Coronary artery (tissue), 2 donors: ENCODE measurements at regions not wholly inside any gene's neighbourhood (a gene's known extent, or its start where the extent isn't known, plus 50 kb on each side); places are given as distances from the start of the nearest gene placed in this dataset.
"Not testable (repeated sequence)": the region's sequence is repeated elsewhere in the genome, so short reads cannot be mapped to it uniquely, and the experiment has no call there.

Source experiments
- DNase-seq: peaks from one replicate; pipeline ENCODE4 v3.0.0-alpha.2; 2017; ENCODE audit warnings: low spot score
- H3K27ac ChIP-seq, 2 donors: fragments of 200-600 bp; sonication (generic); one replicate each; pipeline ENCODE4 v1.5.1; 2016 to 2019
- H3K4me3 ChIP-seq: fragments of 200-600 bp; sonication (generic); 2 replicates; pipeline ENCODE4 v1.5.1; 2016; ENCODE audit warnings: mild to moderate bottlenecking, moderate library complexity
- CTCF ChIP-seq: fragments of 200-600 bp; sonication (generic); IDR thresholded peaks from one replicate; pipeline ENCODE4 v1.5.1; 2019; ENCODE audit warnings: antibody characterized with exemption

- no peak for DNase-seq
- Histone ChIP-seq H3K4me3 (no peak overlapping the region), H3K27ac (no peak overlapping the region)
- TF ChIP-seq CTCF: no peak
Measured at GRCh38 chr12:111245701-111246476, 123.0 kb downstream of the PHETA1 start.

GRCh38 chr12:111244673-111245072 is 124.2 kb downstream of the PHETA1 start:
- no peak for TF ChIP-seq CTCF
- Histone ChIP-seq H3K4me3 (no peak overlapping the region), H3K27ac (no peak overlapping the region)
- DNase-seq: no peak

- not testable (repeated sequence) for H3K4me3 ChIP-seq, H3K27ac ChIP-seq, DNase-seq
Measured at GRCh38 chr12:111242817-111243216, 126.1 kb downstream of the PHETA1 start.

GRCh38 chr12:111242184-111242583 is 126.7 kb downstream of the PHETA1 start:
- no peak for DNase-seq
- H3K27ac ChIP-seq: no peak overlapping the region
- TF ChIP-seq CTCF: no peak
- no peak overlapping the region for H3K4me3 ChIP-seq

GRCh38 chr12:111240374-111240773 is 128.5 kb downstream of the PHETA1 start:
- Histone ChIP-seq H3K27ac (no peak overlapping the region), H3K4me3 (no peak overlapping the region)
- no peak for DNase-seq
- TF ChIP-seq CTCF: no peak

GRCh38 chr12:111239235-111239634 is 129.7 kb downstream of the PHETA1 start:
- Histone ChIP-seq H3K4me3 (no peak overlapping the region), H3K27ac (no peak overlapping the region)
- DNase-seq: no peak
- TF ChIP-seq CTCF: no peak

- Histone ChIP-seq H3K4me3 (no peak overlapping the region), H3K27ac (no peak overlapping the region)
- DNase-seq: no peak
- TF ChIP-seq CTCF: no peak
Measured at GRCh38 chr12:111238075-111238734, 130.7 kb downstream of the PHETA1 start.

- H3K27ac ChIP-seq, H3K4me3 ChIP-seq, DNase-seq: not testable (repeated sequence)
Measured at GRCh38 chr12:111234491-111234890, 134.4 kb downstream of the PHETA1 start.
